IPS-15b (cell line): ENCODE measurements at regions not wholly inside any gene's neighbourhood (a gene's known extent, or its start where the extent isn't known, plus 50 kb on each side); places are given as distances from the start of the nearest gene placed in this dataset.

ENCODE experiments used
- H3K27me3 ChIP-seq: one replicate; pipeline ENCODE4 v1.6.1; 2013; ENCODE audit warnings: low read length; ENCODE audit not compliant: control insufficient read depth, insufficient read depth
- H3K36me3 ChIP-seq: one replicate; pipeline ENCODE4 v1.6.1; 2013; ENCODE audit warnings: low read length; ENCODE audit not compliant: control insufficient read depth, insufficient read depth
- H3K4me1 ChIP-seq: one replicate; pipeline ENCODE4 v1.6.1; 2013; ENCODE audit warnings: mild to moderate bottlenecking, low read length; ENCODE audit not compliant: control insufficient read depth, insufficient read depth
- H3K4me3 ChIP-seq: one replicate; pipeline ENCODE4 v1.5.1; 2013; ENCODE audit warnings: low read depth, low read length
- H3K9ac ChIP-seq: one replicate; pipeline ENCODE4 v1.6.1; 2013; ENCODE audit warnings: low read depth, mild to moderate bottlenecking, low read length
- H3K9me3 ChIP-seq: one replicate; pipeline ENCODE4 v1.6.1; 2013; ENCODE audit warnings: mild to moderate bottlenecking, low read length; ENCODE audit not compliant: control insufficient read depth, insufficient read depth

DNA sequence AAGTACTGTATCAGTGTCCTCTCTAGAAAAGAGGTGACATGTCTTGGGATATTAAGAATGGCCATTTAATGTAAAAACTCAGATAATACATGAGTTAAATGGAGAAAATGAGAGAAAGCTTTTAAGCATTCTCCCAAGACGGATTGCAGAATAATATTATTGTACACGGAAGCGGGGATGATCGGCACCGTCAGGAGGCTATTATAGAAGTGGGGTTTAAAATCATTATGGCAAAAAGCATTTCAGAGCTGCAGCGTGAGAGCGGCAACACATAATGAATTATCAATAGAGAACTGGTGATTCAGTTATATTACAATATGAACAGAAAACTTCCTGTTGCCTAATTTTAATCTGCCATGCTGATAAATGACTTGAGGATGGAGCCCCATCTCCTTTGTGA is 261.7 kb upstream of the IRX3 start:
- H3K9ac ChIP-seq, result no peak overlapping the region
- H3K4me3 ChIP-seq, result no peak overlapping the region
- H3K36me3 ChIP-seq, result no peaks in the 10 kb centered on the region
- H3K9me3 ChIP-seq, result no peaks in the 10 kb centered on the region
- no peaks in the 10 kb centered on the region for H3K4me1 ChIP-seq
- no peaks in the 10 kb centered on the region for H3K27me3 ChIP-seq

GRCh38 chr16:54547052-54547451 is 260.5 kb upstream of the IRX3 start:
- H3K36me3 ChIP-seq, result no peaks in the 10 kb centered on the region
- no peaks in the 10 kb centered on the region for H3K9me3 ChIP-seq

DNA sequence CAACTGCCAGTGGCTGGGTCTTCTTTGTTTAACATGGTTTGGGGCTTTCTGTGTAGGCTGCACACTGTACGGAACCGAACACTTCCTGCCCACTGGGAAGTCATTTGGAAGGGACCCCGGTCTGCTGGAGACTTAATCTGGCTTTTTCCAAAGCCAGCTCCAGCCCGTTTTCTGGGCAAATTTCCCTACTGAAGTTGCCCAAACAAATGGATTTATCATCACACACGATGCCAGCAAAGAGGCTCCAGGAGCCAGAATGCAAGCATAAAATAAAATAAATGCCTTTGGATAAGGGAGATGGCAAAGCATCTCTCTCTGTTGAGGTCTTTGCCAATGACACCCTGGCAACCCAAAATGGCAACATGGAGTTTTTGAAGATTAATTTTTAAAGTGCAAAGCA is 259.9 kb upstream of the IRX3 start:
- Histone ChIP-seq H3K9me3 (no peaks in the 10 kb centered on the region), H3K4me1 (no peaks in the 10 kb centered on the region), H3K36me3 (no peaks in the 10 kb centered on the region), H3K9ac (no peak overlapping the region), H3K4me3 (no peak overlapping the region), H3K27me3 (no peaks in the 10 kb centered on the region)

More at GRCh38 chr16:54547052-54547451, 260.5 kb upstream of the IRX3 start:
- no peak overlapping the region for H3K4me3 ChIP-seq
- H3K9ac ChIP-seq, result no peak overlapping the region
- no peaks in the 10 kb centered on the region for H3K27me3 ChIP-seq
- no peaks in the 10 kb centered on the region for H3K4me1 ChIP-seq

DNA sequence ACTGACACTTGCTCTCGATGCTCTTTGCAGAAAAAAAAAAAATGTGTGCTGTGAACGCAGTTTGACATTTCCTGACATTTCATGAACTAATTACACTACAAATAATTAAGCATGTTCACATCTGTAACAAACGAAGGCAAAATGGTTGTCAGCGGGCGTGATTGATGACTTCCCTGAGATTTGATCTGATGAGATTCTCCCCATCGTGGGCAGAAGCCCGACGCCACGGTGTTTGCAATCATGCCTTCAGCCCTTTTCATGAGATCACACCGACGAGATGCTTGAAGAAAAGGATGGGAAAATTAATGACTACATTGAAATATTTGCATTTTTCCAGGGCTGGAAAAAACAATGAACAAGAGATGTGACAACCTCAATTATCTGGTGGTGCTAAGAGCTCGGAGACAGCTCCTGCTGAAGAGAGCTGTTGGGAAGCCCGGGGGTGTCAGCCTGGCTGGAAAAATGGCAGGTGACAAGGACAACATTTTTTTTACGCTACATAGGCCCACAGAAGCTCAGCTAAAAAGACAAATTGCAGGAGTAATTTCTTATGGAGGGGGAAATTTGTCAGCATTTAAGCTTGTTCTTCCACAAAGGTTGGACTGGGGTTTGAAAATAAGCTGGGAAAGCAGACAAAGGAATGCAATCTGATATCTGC is 259.4 kb upstream of the IRX3 start:
- Histone ChIP-seq H3K4me3 (no peak overlapping the region), H3K9ac (no peak overlapping the region), H3K27me3 (no peaks in the 10 kb centered on the region), H3K4me1 (no peaks in the 10 kb centered on the region), H3K36me3 (no peaks in the 10 kb centered on the region), H3K9me3 (no peaks in the 10 kb centered on the region)

- no peak overlapping the region for H3K9ac ChIP-seq
Measured at GRCh38 chr16:54544553-54545180, 258.1 kb upstream of the IRX3 start.

DNA sequence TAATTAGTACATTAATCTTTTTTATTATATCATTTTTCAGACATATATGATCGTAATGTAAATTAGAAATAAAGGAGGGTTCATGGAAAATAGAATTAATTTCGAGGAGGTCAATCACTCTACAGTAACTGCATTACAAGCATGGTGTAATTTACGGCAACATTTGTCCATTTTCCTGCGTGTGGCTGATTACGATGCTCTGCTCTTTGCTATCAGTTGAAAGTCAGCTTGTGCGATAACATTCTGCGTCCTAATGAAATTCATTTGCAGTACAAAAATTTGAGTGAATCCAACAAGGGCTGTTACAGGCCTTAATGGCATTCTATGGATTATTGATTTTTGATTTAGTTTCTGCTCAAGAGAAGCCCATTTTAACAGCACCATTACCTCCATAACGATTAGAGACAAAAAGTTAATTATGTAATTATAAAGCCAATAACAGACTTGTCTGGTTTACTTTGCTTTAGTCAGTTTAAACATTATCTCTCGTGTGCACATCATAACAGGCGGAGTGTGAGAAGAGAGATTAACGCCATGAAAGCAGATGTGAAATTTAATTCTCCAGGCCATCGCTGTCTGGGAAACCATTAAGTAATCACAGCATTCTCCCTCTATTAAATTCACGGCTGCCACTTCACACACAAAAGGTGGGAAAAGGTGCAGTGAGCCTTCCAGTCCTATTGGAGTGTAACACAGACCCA is 256.4 kb upstream of the IRX3 start:
- no peaks in the 10 kb centered on the region for H3K27me3 ChIP-seq
- H3K4me1 ChIP-seq, result no peaks in the 10 kb centered on the region
- H3K9me3 ChIP-seq, result no peaks in the 10 kb centered on the region
- H3K36me3 ChIP-seq, result no peaks in the 10 kb centered on the region
- H3K9ac ChIP-seq, result no peak overlapping the region
- H3K4me3 ChIP-seq, result no peak overlapping the region

More at GRCh38 chr16:54544553-54545180, 258.1 kb upstream of the IRX3 start:
- Histone ChIP-seq H3K27me3 (no peaks in the 10 kb centered on the region), H3K4me1 (no peaks in the 10 kb centered on the region), H3K9me3 (no peaks in the 10 kb centered on the region), H3K36me3 (no peaks in the 10 kb centered on the region), H3K4me3 (no peak overlapping the region)

GRCh38 chr16:54540525-54541180 is 254.1 kb upstream of the IRX3 start:
- H3K4me3 ChIP-seq, result no peak overlapping the region
- no peaks in the 10 kb centered on the region for H3K27me3 ChIP-seq
- no peaks in the 10 kb centered on the region for H3K36me3 ChIP-seq
- no peak overlapping the region for H3K9ac ChIP-seq
- H3K4me1 ChIP-seq, result no peaks in the 10 kb centered on the region
- no peaks in the 10 kb centered on the region for H3K9me3 ChIP-seq

DNA sequence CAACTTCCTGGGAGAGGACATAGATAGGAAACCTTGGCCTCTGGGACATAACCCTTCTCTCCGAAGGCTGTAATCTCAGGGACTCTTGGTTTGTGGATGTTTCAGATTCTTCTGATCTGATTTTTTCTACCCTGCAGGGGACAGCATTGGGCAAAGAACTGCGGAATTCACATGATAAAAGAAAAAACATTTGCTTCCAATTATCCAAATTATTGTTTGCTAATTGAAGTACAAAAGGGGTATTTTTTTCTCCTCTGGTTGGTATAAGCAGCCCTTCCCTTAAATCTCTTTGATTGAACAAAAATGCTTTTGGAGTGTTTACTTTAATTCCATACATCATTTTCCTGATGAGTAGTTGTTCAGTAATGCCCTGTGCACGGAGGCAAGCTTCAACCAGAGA is 251.7 kb upstream of the IRX3 start:
- no peak overlapping the region for H3K4me3 ChIP-seq
- H3K36me3 ChIP-seq, result no peaks in the 10 kb centered on the region
- H3K9ac ChIP-seq, result no peak overlapping the region
- no peaks in the 10 kb centered on the region for H3K9me3 ChIP-seq
- no peaks in the 10 kb centered on the region for H3K4me1 ChIP-seq
- H3K27me3 ChIP-seq, result no peaks in the 10 kb centered on the region

DNA sequence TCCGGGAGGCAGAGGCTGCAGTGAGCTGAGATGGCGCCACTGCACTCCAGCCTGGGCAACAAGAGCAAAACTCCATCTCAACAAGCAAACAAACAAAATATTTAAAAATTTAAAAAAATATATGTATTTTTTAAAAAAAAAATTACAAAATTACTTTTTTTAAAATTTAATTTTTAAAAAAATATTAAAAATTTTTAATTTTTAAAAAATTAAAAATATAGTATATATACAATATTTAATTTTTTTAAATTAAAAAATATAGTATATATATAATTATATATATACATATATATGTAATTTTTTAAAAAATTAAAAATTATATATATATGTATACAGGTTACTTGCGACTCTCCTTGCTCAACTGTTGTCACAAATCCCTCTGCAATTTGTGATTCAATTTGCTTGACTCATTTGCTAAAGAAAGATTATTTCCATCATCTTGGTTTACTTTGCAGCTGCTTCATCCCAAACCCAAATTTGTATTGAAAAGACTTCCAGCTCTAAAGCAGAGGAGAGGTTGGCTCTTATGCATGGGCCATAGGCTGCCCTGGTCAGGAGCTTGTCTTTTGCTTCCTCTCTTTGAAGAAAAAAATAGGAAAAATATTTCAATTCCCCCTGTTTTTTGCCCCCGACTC is 247.4 kb upstream of the IRX3 start:
- Histone ChIP-seq H3K27me3 (no peaks in the 10 kb centered on the region), H3K9me3 (no peaks in the 10 kb centered on the region), H3K9ac (no peak overlapping the region), H3K4me1 (no peaks in the 10 kb centered on the region), H3K4me3 (no peak overlapping the region), H3K36me3 (no peaks in the 10 kb centered on the region)

GRCh38 chr16:54526916-54527315 is 240.3 kb upstream of the IRX3 start:
- Histone ChIP-seq H3K27me3 (no peaks in the 10 kb centered on the region), H3K36me3 (no peaks in the 10 kb centered on the region), H3K9ac (no peak overlapping the region), H3K4me1 (no peaks in the 10 kb centered on the region), H3K9me3 (peaks cover 4% of the 10 kb centered on the region), H3K4me3 (no peak overlapping the region)

GRCh38 chr16:54526087-54526486 is 239.5 kb upstream of the IRX3 start:
- no peak overlapping the region for H3K9ac ChIP-seq
- no peak overlapping the region for H3K4me3 ChIP-seq
- H3K36me3 ChIP-seq, result no peaks in the 10 kb centered on the region
- H3K27me3 ChIP-seq, result no peaks in the 10 kb centered on the region
- H3K9me3 ChIP-seq, result peaks cover 4% of the 10 kb centered on the region
- no peaks in the 10 kb centered on the region for H3K4me1 ChIP-seq
